ENCODE measurements at regions not wholly inside any gene's neighbourhood (a gene's known extent, or its start where the extent isn't known, plus 50 kb on each side); places are given as distances from the start of the nearest gene placed in this dataset.
"Not testable (repeated sequence)": the region's sequence is repeated elsewhere in the genome, so short reads cannot be mapped to it uniquely, and the experiment has no call there.

GRCh38 chr14:71432334-71433110 lies 499.7 kb upstream of the RGS6 start:
- DNase-seq (ENCODE audit: extremely low read depth in 1 of 11, low read depth in 9 of 11, low spot score in 4 of 11): no peak

GRCh38 chr14:71433303-71433702 lies 498.9 kb upstream of the RGS6 start:
- no peak for DNase-seq (ENCODE audit: extremely low read depth in 1 of 11, low read depth in 9 of 11, low spot score in 4 of 11)

DNA sequence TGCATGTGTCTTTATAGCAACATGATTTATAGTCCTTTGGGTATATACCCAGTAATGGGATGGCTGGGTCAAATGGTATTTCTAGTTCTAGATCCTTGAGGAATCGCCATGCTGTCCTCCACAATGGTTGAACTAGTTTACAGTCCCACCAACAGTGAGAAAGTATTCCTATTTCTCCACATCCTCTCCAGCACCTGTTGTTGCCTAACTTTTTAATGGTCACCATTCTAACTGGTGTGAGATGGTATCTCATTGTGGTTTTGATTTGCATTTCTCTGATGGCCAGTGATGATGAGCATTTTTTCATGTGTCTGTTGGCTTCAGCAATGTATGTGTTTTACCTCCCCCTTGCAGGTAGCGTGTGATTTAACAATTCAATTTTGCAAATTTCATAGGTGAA lies 496.6 kb upstream of the RGS6 start:
- DNase-seq (ENCODE audit: extremely low read depth in 1 of 11, low read depth in 9 of 11, low spot score in 4 of 11): not testable (repeated sequence)

GRCh38 chr14:71437870-71438269 lies 494.4 kb upstream of the RGS6 start:
- DNase-seq (ENCODE audit: extremely low read depth in 1 of 11, low read depth in 9 of 11, low spot score in 4 of 11): no peak

GRCh38 chr14:71438684-71439083 lies 493.5 kb upstream of the RGS6 start:
- DNase-seq (ENCODE audit: extremely low read depth in 1 of 11, low read depth in 9 of 11, low spot score in 4 of 11): no peak

DNA sequence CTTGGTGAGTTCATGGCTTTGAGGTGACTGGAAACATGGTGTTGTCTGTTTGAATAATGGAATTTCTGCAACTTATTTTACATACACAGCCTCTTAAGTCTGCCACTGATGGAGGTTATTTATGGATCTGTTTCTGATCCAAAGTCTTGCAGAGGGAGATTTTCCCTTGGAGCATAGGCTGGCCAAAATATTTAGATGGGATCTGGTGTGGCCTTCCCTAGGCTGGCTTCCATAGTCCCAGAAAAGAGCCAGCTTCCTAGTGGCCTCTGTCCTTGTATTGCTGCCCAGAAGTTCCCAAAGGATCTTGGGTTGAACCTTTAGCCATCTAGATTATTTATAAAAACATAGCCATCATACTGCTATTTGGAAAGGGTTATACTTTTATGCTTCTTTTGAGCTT lies 491.1 kb upstream of the RGS6 start:
- DNase-seq (ENCODE audit: extremely low read depth in 1 of 11, low read depth in 9 of 11, low spot score in 4 of 11): no peak

DNA sequence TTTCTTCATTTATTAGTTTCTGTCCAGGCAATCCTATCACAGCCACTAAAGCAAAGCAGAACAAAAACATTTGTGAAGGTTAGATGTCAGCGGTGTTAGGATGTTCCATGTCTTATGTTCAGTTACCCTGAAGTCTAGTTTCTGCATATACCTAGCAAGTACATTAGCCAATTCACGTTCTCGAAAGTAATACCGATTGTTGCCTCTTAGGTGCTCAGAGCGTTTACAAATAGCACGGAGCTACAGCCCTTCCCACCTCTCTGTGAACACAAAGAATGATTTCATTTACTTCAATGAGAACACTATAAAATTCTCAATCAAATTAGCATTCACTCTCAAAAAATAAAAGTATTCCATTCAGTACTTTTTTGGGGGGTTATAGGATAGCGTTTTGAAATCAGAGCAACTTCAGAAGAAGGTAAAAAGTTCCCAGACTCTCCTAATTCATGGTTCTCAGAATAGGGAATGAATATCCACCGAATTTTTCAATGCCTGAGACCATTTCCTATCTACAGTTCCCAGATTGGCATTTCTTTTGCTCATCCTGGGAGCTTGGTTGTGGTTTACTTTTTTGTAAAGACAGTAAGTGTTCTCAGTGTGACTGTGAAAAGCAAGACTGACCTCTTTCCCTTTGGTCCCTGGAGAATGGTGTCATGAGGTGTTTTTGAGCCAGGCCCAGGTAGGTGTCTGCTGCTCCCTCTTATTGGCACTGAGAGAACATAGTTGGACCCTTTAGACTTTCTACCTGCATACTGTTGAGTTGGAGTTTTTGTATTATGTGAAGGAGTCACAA lies 488.0 kb upstream of the RGS6 start:
- no peak for DNase-seq (ENCODE audit: extremely low read depth in 1 of 11, low read depth in 9 of 11, low spot score in 4 of 11)

- no peak for DNase-seq (ENCODE audit: extremely low read depth in 1 of 11, low read depth in 9 of 11, low spot score in 4 of 11)
Measured at GRCh38 chr14:71448431-71449315, 483.6 kb upstream of the RGS6 start.

- DNase-seq (ENCODE audit: extremely low read depth in 1 of 11, low read depth in 9 of 11, low spot score in 4 of 11): no peak
Measured at GRCh38 chr14:71449316-71450055, 482.7 kb upstream of the RGS6 start.

GRCh38 chr14:71451501-71451900 lies 480.7 kb upstream of the RGS6 start:
- DNase-seq (ENCODE audit: extremely low read depth in 1 of 11, low read depth in 9 of 11, low spot score in 4 of 11): no peak

DNA sequence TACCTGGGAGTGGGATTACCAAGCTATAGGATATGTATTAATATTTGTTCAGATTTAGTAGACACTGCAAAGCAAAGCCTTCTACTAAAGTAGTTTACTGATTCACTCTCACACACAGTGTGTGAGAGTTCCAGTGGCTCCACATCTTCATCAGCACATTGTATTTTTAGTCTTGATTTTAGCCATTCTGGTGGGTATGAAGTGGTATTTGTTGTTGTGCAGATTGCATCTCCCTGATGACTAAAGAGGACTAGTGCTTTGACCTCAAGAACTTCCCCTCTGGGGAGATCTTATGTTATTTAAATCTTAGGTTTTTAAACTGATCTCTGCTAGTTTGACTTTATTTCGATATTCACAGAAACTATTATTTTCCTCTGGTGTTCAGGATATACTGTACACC lies 479.7 kb upstream of the RGS6 start:
- DNase-seq (ENCODE audit: extremely low read depth in 1 of 11, low read depth in 9 of 11, low spot score in 4 of 11): no peak

- DNase-seq (ENCODE audit: extremely low read depth in 1 of 11, low read depth in 9 of 11, low spot score in 4 of 11): no peak
Measured at GRCh38 chr14:71452987-71453386, 479.2 kb upstream of the RGS6 start.

GRCh38 chr14:71454010-71454409 lies 478.2 kb upstream of the RGS6 start:
- no peak for DNase-seq (ENCODE audit: extremely low read depth in 1 of 11, low read depth in 9 of 11, low spot score in 4 of 11)

DNA sequence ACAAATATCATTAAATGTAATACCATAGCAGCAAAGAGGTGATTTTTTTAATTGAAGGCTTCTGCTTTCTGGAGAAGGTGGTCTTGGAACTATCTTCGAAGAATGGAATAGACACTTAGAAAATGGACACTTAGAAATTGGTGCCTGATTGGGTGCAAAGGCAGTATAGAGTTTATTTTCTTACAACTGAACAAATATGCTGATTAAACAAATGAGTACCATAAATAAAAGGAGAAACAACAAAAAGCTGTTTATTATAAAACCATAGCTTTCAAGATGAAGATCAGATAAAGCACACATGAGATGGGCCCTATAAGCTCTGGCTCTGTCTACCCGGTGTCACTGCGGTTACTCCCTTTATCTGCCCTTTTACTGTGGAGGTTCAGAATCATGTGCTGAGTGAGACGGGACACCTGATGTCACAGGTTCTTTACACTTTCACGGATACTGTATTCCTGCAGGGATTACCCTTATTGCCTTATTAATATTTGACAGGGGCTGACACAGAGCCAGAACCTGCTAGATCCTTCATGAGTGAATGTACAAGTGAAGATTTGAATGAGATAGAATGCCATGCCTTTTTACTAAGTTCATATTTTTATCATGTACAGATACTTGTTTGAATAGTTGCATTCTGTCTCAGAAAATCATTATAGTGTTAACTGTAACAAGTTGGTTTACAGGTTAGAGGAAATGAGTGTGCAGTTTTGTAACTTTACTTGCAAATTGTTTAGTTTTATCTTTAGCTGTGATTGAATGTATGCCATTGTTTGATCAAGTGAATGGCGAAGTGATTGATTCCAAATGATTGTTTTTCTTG lies 477.5 kb upstream of the RGS6 start:
- DNase-seq (ENCODE audit: extremely low read depth in 1 of 11, low read depth in 9 of 11, low spot score in 4 of 11): no peak

- no peak for DNase-seq (ENCODE audit: extremely low read depth in 1 of 11, low read depth in 9 of 11, low spot score in 4 of 11)
Measured at GRCh38 chr14:71460091-71460490, 472.1 kb upstream of the RGS6 start.

DNA sequence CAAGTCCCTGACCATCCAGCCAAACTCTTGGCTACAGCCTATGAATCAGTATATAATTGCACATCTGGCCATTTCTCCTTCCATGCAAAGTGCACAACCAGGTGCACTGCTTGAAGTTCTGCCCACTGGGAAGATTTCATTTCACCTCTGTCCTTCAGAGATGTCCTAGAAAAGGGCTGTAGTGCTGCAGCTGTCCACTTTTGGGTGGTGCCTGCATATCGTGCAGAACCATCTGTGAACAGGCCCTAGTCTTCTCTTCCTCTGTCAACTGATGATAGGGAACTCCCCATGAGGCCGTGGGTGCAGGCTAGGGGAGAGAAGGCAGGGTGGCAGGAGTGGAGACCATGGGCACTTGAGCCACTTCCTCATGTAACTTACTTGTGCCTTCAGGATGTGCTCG lies 470.6 kb upstream of the RGS6 start:
- not testable (repeated sequence) for DNase-seq (ENCODE audit: extremely low read depth in 1 of 11, low read depth in 9 of 11, low spot score in 4 of 11)

DNA sequence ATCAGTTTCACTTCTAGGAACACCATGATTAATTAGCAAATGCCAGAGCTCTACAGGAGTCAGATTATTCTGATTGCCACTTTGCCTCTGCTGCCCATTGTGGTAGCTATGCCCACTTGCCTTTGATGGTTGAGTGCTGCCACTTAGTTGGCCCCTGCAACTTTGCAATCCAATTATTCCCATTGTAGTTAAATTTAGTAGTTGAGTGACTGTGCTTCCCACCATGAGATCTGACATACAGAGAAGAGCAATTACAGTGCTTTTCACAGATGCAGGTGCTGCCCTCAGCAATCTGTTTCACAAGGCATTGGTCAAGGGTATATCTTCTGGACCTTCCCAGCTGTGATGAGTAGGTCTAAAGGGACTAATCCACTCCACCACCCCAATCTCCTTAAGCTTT lies 468.4 kb upstream of the RGS6 start:
- no peak for DNase-seq (ENCODE audit: extremely low read depth in 1 of 11, low read depth in 9 of 11, low spot score in 4 of 11)

DNA sequence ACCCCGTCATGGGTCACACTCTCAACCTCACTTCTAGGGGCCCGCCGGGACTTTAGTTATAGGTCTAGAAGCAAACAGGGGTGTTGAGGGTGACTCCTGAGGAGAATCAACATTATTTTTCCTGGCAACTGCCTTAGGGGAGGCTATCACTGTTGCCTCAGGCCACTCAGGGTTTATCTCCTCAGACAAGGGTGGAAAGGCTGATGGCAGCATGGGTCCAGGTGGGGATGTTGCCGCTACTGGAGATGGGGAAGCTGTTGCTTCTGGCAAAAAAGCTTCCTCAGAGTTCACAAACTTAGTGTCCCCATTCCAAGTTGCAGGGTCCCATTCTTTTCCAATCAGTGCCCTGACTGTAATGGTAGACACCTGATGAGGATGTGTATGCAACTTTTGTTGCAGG lies 467.4 kb upstream of the RGS6 start:
- DNase-seq (ENCODE audit: extremely low read depth in 1 of 11, low read depth in 9 of 11, low spot score in 4 of 11): no peak
